GM12878 (cell line): ENCODE measurements at regions not wholly inside any gene's neighbourhood (a gene's known extent, or its start where the extent isn't known, plus 50 kb on each side); places are given as distances from the start of the nearest gene placed in this dataset.

Experiments used
- ATAC-seq: fragments of 200-7000 bp; cut with Tn5 transposase; 3 replicates; pipeline ENCODE4 v1.9.1; 2020; ENCODE audit warnings: mild to moderate bottlenecking, moderate library complexity
- BruUV-seq: library from RNA; stranded (reverse); fragments of 400-500 nt; replicated peaks from 2 replicates; lab custom pipeline; 2021; lab: Mats Ljungman, UMichigan
- CTCF ChIA-PET: fragments of 300-600 bp; sonication (Branson Sonifier 250); formaldehyde crosslinking; extraction: SDS; loops from one replicate; lab custom pipeline; 2021; ENCODE audit warnings: inconsistent platforms; lab: Yijun Ruan, JAX
- POLR2A ChIA-PET: fragments of 350-600 bp; formaldehyde crosslinking; extraction: SDS; loops from one replicate; lab custom pipeline; 2021; ENCODE audit warnings: inconsistent platforms; lab: Charles Lee
- RAD21 ChIA-PET: fragments of 300-600 bp; sonication (Branson Sonifier 250); formaldehyde crosslinking; loops from one replicate; lab custom pipeline; 2023; ENCODE audit warnings: antibody characterized with exemption; ENCODE audit not compliant: unreplicated experiment; lab: Charles Lee
- SMC1A ChIA-PET: fragments of 300-600 bp; sonication (Branson Sonifier 250); formaldehyde crosslinking; loops from one replicate; lab custom pipeline; 2023; ENCODE audit not compliant: unreplicated experiment, uncharacterized antibody; lab: Charles Lee
- DNase-seq: peaks from one replicate; pipeline ENCODE4 v3.0.0-alpha.2; 2011; ENCODE audit warnings: low read depth, low spot score
- FAIRE-seq: peaks from 3 replicates; lab custom pipeline; 2011; peaks lifted over from hg19 to GRCh38; lab: Jason Lieb, UNC
- H2AFZ ChIP-seq: 2 replicates; pipeline ENCODE4 v1.6.0; 2011; ENCODE audit warnings: low read depth, low read length, control low read depth; ENCODE audit not compliant: control insufficient read depth
- H3K27ac ChIP-seq: 2 replicates; pipeline ENCODE4 v1.5.1; 2011; ENCODE audit warnings: control low read depth; ENCODE audit not compliant: control insufficient read depth, insufficient read depth
- H3K27me3 ChIP-seq, 2 experiments: replicated peaks in 1 of 2; 2 replicates each; pipeline versions ENCODE4 v1.6.0 to v1.6.1; 2011; ENCODE audit warnings: low read length in 1 of 2; ENCODE audit not compliant: control insufficient read depth in 2 of 2, insufficient read depth in 2 of 2
- H3K36me3 ChIP-seq, 2 experiments: 2 replicates each; pipeline ENCODE4 v1.5.1; 2011; ENCODE audit warnings: low read length in 1 of 2; ENCODE audit not compliant: control insufficient read depth in 2 of 2, insufficient read depth in 2 of 2
- H3K4me1 ChIP-seq: 2 replicates; pipeline ENCODE4 v1.6.1; 2011; ENCODE audit warnings: mild to moderate bottlenecking, low read length, moderate library complexity, mixed read lengths; ENCODE audit not compliant: control insufficient read depth, insufficient read depth
- H3K4me2 ChIP-seq: 2 replicates; pipeline ENCODE4 v1.6.0; 2011; ENCODE audit warnings: control low read depth; ENCODE audit not compliant: control insufficient read depth, insufficient read depth
- H3K4me3 ChIP-seq: fragments of 200-600 bp; sonication (generic); 2 replicates; pipeline ENCODE4 v1.5.1; 2016
- H3K79me2 ChIP-seq: 2 replicates; pipeline ENCODE4 v1.6.0; 2011; ENCODE audit warnings: low read length; ENCODE audit not compliant: control insufficient read depth, insufficient read depth
- H3K9ac ChIP-seq: 2 replicates; pipeline ENCODE4 v1.8.0; 2011; ENCODE audit warnings: low read length, control low read depth, mixed read lengths; ENCODE audit not compliant: control insufficient read depth, insufficient read depth
- H3K9me3 ChIP-seq: replicated peaks from 3 replicates; pipeline ENCODE4 v1.5.1; 2011; ENCODE audit warnings: mild to moderate bottlenecking, low read length; ENCODE audit not compliant: control insufficient read depth, insufficient read depth
- H4K20me1 ChIP-seq: 2 replicates; pipeline ENCODE4 v1.6.0; 2011; ENCODE audit not compliant: control insufficient read depth, insufficient read depth
- BACH1 ChIP-seq: fragments of 450-650 bp; IDR thresholded peaks from 2 replicates; pipeline ENCODE4 v1.6.1; 2017; ENCODE audit warnings: mild to moderate bottlenecking, borderline replicate concordance
- CREM ChIP-seq: IDR thresholded peaks from 2 replicates; pipeline ENCODE4 v1.6.1; 2014; ENCODE audit warnings: antibody characterized with exemption, low read depth
- EGR1 ChIP-seq, 2 experiments: IDR thresholded peaks; 1 replicate in 1 of 2; 2 replicates in 1 of 2; pipeline ENCODE4 v1.6.1; 2011 to 2012; ENCODE audit warnings: low read depth in 2 of 2, low read length in 2 of 2, borderline replicate concordance in 1 of 2, mild to moderate bottlenecking in 1 of 2, moderate library complexity in 1 of 2
- GABPA ChIP-seq: IDR thresholded peaks from 2 replicates; pipeline ENCODE4 v1.6.1; 2014; ENCODE audit warnings: antibody characterized with exemption, low read depth, mild to moderate bottlenecking, inconsistent platforms
- IKZF2 ChIP-seq, 2 experiments: fragments of 450-650 bp; IDR thresholded peaks; 2 replicates each; pipeline ENCODE4 v1.6.1; 2017; ENCODE audit warnings: mild to moderate bottlenecking in 2 of 2, moderate library complexity in 2 of 2
- MTA3 ChIP-seq: IDR thresholded peaks from 2 replicates; pipeline ENCODE4 v1.6.1; 2012; ENCODE audit warnings: low read length, inconsistent platforms, borderline replicate concordance
- SMAD5 ChIP-seq: IDR thresholded peaks from 2 replicates; pipeline ENCODE4 v1.6.1; 2016; ENCODE audit warnings: antibody characterized with exemption, low read depth
- TAF1 ChIP-seq: IDR thresholded peaks from 2 replicates; pipeline ENCODE4 v1.6.1; 2011; ENCODE audit warnings: mild to moderate bottlenecking, low read depth, low read length, borderline replicate concordance
- TCF12 ChIP-seq: IDR thresholded peaks from 2 replicates; pipeline ENCODE4 v1.6.1; 2011; ENCODE audit warnings: low read depth, mild to moderate bottlenecking, low read length
- USF1 ChIP-seq: IDR thresholded peaks from 2 replicates; pipeline ENCODE4 v1.6.1; 2011; ENCODE audit warnings: borderline replicate concordance, low read depth, mild to moderate bottlenecking, moderate library complexity, mixed read lengths, low read length; ENCODE audit not compliant: insufficient read depth; ENCODE audit errors: extremely low read length
- YY1 ChIP-seq: IDR thresholded peaks from 2 replicates; pipeline ENCODE4 v1.6.1; 2011; ENCODE audit warnings: low read depth, mild to moderate bottlenecking, low read length
- ZNF622 ChIP-seq: fragments of 450-650 bp; IDR thresholded peaks from 2 replicates; pipeline ENCODE4 v1.6.1; 2017; ENCODE audit warnings: mild to moderate bottlenecking, inconsistent platforms
- WGBS: methylation state at CpG from one replicate; pipeline ENCODE4 v1.1.6; 2016; ENCODE audit warnings: low lambda C conversion rate; ENCODE audit not compliant: insufficient replicate concordance, insufficient coverage; ENCODE audit errors: missing lambda C conversion rate; 5-methylcytosine and 5-hydroxymethylcytosine counted together
- in situ Hi-C: fragments of 300-500 bp; cut with MboI; formaldehyde crosslinking; loops from 9 replicates; pipeline ENCODE4 v1.14.3; 2018; ENCODE audit warnings: mixed read lengths
- intact Hi-C: fragments of 100-400 bp; cut with micrococcal nuclease; formaldehyde crosslinking; loops from one replicate; pipeline ENCODE4 v1.14.2; 2022; ENCODE audit not compliant: unreplicated experiment
- TF ChIP-seq, protein P1 (sequence below): fragments of 450-650 bp; IDR thresholded peaks from 2 replicates; pipeline ENCODE4 v1.6.1; 2016; ENCODE audit warnings: mild to moderate bottlenecking, moderate library complexity, borderline replicate concordance
- TF ChIP-seq, protein P2 (sequence below): IDR thresholded peaks from 2 replicates; pipeline ENCODE4 v1.6.1; 2011; ENCODE audit warnings: low read depth, mild to moderate bottlenecking, low read length, moderate library complexity, borderline replicate concordance; ENCODE audit errors: extremely low read depth

DNA sequence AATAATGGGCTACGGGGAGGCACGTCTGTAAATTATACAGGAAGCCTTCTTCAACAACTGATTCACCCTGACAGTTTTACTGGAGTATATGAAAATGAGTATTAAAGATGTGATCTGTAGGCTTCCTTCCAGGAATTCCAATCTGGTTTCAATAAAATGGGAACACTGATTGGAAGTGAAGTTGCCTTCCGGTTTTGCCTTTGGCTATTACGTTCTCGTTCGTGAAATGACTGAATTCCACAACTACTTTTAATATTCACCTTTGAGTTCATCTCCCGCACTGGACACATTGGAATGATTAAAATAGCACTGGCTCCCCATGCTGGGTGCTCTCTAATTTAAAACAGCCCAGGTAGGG lies 350.1 kb upstream of the MKI67 start:
- intact Hi-C loops = no loop called here
- Histone ChIP-seq H3K4me2 (no peak overlapping the region), H3K4me1 (no peaks in the 10 kb centered on the region), H3K27me3 (no peaks in the 10 kb centered on the region), H2AFZ (no peak overlapping the region), H3K79me2 (no peaks in the 10 kb centered on the region), H3K36me3 (no peaks in the 10 kb centered on the region), H3K27ac (no peak overlapping the region), H4K20me1 (no peaks in the 10 kb centered on the region), H3K4me3 (no peak overlapping the region), H3K9ac (no peak overlapping the region), H3K9me3 (no peaks in the 10 kb centered on the region)
- WGBS = 37% methylated on average over 7 of the region's 7 CpGs
- no peak for ATAC-seq
- ChIA-PET SMC1A (no interaction called here), CTCF (no interaction called here), POLR2A (no interaction called here), RAD21 (no interaction called here)
- BruUV-seq = no TSS peak
- DNase-seq = no peak
- in situ Hi-C loops = no loop called here
- FAIRE-seq = no peak
- TF ChIP-seq, protein P1, sequence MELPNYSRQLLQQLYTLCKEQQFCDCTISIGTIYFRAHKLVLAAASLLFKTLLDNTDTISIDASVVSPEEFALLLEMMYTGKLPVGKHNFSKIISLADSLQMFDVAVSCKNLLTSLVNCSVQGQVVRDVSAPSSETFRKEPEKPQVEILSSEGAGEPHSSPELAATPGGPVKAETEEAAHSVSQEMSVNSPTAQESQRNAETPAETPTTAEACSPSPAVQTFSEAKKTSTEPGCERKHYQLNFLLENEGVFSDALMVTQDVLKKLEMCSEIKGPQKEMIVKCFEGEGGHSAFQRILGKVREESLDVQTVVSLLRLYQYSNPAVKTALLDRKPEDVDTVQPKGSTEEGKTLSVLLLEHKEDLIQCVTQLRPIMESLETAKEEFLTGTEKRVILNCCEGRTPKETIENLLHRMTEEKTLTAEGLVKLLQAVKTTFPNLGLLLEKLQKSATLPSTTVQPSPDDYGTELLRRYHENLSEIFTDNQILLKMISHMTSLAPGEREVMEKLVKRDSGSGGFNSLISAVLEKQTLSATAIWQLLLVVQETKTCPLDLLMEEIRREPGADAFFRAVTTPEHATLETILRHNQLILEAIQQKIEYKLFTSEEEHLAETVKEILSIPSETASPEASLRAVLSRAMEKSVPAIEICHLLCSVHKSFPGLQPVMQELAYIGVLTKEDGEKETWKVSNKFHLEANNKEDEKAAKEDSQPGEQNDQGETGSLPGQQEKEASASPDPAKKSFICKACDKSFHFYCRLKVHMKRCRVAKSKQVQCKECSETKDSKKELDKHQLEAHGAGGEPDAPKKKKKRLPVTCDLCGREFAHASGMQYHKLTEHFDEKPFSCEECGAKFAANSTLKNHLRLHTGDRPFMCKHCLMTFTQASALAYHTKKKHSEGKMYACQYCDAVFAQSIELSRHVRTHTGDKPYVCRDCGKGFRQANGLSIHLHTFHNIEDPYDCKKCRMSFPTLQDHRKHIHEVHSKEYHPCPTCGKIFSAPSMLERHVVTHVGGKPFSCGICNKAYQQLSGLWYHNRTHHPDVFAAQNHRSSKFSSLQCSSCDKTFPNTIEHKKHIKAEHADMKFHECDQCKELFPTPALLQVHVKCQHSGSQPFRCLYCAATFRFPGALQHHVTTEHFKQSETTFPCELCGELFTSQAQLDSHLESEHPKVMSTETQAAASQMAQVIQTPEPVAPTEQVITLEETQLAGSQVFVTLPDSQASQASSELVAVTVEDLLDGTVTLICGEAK = no peak
- no peak for TF ChIP-seq GABPA
- no peak for TF ChIP-seq CREM
- TF ChIP-seq TCF12 = no peak
- TF ChIP-seq EGR1 (IDR thresholded peaks at IDR 0.05; ENCODE audit: borderline replicate concordance in 1 of 2, low read depth in 2 of 2, low read length in 2 of 2) = no peak
- TF ChIP-seq BACH1 = no peak
- no peak for TF ChIP-seq ZNF622
- no peak for TF ChIP-seq TAF1
- no peak for TF ChIP-seq MTA3
- no peak for TF ChIP-seq USF1
- TF ChIP-seq, protein P2, sequence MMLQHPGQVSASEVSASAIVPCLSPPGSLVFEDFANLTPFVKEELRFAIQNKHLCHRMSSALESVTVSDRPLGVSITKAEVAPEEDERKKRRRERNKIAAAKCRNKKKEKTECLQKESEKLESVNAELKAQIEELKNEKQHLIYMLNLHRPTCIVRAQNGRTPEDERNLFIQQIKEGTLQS = no peak
- no peak for TF ChIP-seq SMAD5
- TF ChIP-seq IKZF2 (IDR thresholded peaks at IDR 0.05) = no peak
- no peak for TF ChIP-seq YY1
